ENCODE measurements at regions not wholly inside any gene's neighbourhood (a gene's known extent, or its start where the extent isn't known, plus 50 kb on each side); places are given as distances from the start of the nearest gene placed in this dataset.

DNA sequence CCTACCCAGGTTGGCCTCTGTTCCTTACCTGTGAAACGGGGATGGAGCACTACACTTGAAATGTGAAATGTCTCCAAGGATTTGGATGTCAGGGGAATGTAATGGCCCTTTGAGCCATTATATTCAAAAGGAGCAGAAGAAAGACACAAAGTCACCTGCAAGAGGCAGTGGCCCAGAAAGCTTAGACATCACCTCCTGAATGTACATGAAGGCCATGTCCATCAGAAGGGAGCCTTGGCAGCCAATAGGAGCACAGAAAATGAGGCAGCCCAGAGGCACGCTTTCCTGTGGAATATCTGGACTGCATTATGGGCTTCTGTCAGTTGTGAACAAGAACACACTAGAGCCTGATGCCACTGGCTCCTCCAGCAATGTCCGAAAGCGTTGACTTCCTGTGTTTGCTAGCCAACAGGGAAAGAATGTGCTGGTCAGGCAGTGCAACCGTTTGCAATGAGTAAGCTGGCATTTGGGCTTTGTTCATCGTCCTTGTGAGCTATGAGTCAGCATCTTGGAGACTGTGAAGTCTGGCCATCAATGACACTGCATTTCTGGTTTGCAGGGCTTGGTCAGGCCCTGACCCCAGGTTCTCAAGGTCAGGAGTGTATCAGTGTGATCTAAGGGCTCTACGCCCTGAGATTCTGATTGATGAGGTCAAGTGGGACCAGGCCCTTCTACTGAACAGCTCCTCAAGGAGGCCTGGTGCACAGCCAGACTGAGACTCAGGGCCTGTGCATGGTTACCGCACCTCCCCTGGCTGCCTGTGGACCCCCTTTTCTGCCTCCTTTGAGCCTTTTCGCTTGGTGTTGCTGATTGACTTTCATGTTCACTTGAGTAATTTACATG, 222.4 kb downstream of the RPS24 start:
- Mint-ChIP-seq H3K4me3 (no peak overlapping the region), H3K9me3 (no peaks in the 10 kb centered on the region), H3K4me1 (peaks cover 2% of the 10 kb centered on the region), H3K36me3 (no peaks in the 10 kb centered on the region), H3K27ac (no peak overlapping the region), H3K27me3 (peaks cover 17% of the 10 kb centered on the region)
- no peak for ATAC-seq (ENCODE audit: low read depth)
- DNase-seq = no peak
- POLR2A ChIA-PET = no interaction called here

DNA sequence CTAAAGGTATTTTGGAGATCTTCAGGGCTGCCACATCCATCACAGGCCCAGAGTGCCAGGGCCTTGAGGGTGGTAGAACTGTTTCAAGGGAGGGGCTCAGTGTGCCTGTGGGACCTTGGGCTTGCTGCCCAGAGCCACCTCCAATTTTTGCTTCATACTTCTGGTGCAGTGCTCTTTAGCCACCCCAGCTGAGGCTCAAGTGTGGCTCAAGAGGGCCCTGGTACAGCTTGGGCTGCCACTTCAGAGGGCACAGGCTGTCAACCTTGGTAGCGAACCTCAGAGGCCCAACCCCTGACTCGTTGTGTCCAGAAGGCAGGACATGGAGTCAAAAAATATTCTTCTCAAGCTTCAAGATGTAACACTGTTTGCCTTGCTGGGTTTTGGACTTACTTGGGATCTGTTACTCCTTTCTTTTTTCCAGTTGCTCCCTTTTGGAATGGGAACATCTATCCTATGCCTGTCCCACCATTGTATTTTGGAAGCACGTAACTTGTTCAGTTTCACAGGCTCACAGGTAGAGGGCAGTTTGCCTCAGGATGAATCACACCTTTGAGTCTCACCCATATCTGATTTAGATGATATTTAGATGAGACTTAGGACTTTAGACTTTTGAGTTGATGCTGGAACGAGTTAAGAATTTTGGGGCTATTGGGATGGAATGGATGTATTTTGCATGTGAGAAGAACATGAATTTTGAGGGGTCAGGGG, 224.8 kb downstream of the RPS24 start:
- Mint-ChIP-seq H3K27me3 (peaks cover 14% of the 10 kb centered on the region), H3K4me3 (no peak overlapping the region), H3K27ac (no peak overlapping the region), H3K9me3 (no peaks in the 10 kb centered on the region), H3K4me1 (no peaks in the 10 kb centered on the region), H3K36me3 (no peaks in the 10 kb centered on the region)
- DNase-seq (no peak), ATAC-seq (ENCODE audit: low read depth) (no peak)
- POLR2A ChIA-PET = no interaction called here

GRCh38 chr10:78259391-78259790, 225.7 kb downstream of the RPS24 start:
- H3K27ac Mint-ChIP-seq = no peak overlapping the region
- no peaks in the 10 kb centered on the region for H3K36me3 Mint-ChIP-seq
- no peaks in the 10 kb centered on the region for H3K4me1 Mint-ChIP-seq
- POLR2A ChIA-PET = no interaction called here
- peaks cover 13% of the 10 kb centered on the region for H3K27me3 Mint-ChIP-seq
- H3K4me3 Mint-ChIP-seq = no peak overlapping the region
- ATAC-seq (ENCODE audit: low read depth) = no peak
- H3K9me3 Mint-ChIP-seq = no peaks in the 10 kb centered on the region
- DNase-seq = no peak

GRCh38 chr10:78260141-78260540, 226.5 kb downstream of the RPS24 start:
- Mint-ChIP-seq H3K27ac (no peak overlapping the region), H3K4me1 (no peaks in the 10 kb centered on the region), H3K4me3 (no peak overlapping the region), H3K27me3 (peaks cover 11% of the 10 kb centered on the region), H3K9me3 (no peaks in the 10 kb centered on the region), H3K36me3 (no peaks in the 10 kb centered on the region)
- POLR2A ChIA-PET = no interaction called here
- DNase-seq = no peak
- ATAC-seq (ENCODE audit: low read depth) = no peak

- ATAC-seq (ENCODE audit: low read depth) (no peak), DNase-seq (no peak)
- H3K9me3 Mint-ChIP-seq = no peaks in the 10 kb centered on the region
- no peaks in the 10 kb centered on the region for H3K4me1 Mint-ChIP-seq
- no peaks in the 10 kb centered on the region for H3K36me3 Mint-ChIP-seq
- no peak overlapping the region for H3K4me3 Mint-ChIP-seq
- H3K27ac Mint-ChIP-seq = no peak overlapping the region
- H3K27me3 Mint-ChIP-seq = peaks cover 7% of the 10 kb centered on the region
- POLR2A ChIA-PET = no interaction called here
Measured at GRCh38 chr10:78260680-78261079, 227.0 kb downstream of the RPS24 start.

DNA sequence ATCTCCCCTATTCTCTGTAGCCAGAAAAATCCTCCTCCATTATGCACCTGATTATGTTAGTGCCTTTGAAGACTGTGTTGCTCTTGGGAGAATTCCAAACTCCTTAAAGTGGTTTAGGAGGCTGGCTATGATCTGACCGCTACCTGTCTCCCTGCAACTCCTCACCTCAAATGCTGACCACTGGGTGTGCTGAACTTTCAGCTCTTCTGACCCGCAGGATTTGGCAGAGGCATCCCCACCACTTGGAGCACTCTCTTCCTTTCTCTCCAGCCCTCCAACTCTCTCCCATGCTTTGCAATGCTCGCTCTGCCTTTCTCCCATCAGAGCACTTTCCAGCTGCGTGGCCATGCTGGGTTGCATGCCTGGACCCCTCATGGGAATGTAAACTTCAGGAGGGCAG, 227.6 kb downstream of the RPS24 start:
- no peak overlapping the region for H3K4me3 Mint-ChIP-seq
- H3K27ac Mint-ChIP-seq = no peak overlapping the region
- POLR2A ChIA-PET = no interaction called here
- DNase-seq (no peak), ATAC-seq (ENCODE audit: low read depth) (no peak)
- no peaks in the 10 kb centered on the region for H3K4me1 Mint-ChIP-seq
- no peaks in the 10 kb centered on the region for H3K36me3 Mint-ChIP-seq
- no peaks in the 10 kb centered on the region for H3K9me3 Mint-ChIP-seq
- H3K27me3 Mint-ChIP-seq = peaks cover 7% of the 10 kb centered on the region

- ATAC-seq (ENCODE audit: low read depth) = no peak
- H3K4me1 Mint-ChIP-seq = no peaks in the 10 kb centered on the region
- POLR2A ChIA-PET = no interaction called here
- H3K27me3 Mint-ChIP-seq = peaks cover 3% of the 10 kb centered on the region
- H3K4me3 Mint-ChIP-seq = no peak overlapping the region
- DNase-seq = no peak
- no peaks in the 10 kb centered on the region for H3K36me3 Mint-ChIP-seq
- no peaks in the 10 kb centered on the region for H3K9me3 Mint-ChIP-seq
- H3K27ac Mint-ChIP-seq = no peak overlapping the region
Measured at GRCh38 chr10:78262860-78263259, 229.2 kb downstream of the RPS24 start.

- POLR2A ChIA-PET = no interaction called here
Measured at GRCh38 chr10:78263521-78263988, 229.9 kb downstream of the RPS24 start.

DNA sequence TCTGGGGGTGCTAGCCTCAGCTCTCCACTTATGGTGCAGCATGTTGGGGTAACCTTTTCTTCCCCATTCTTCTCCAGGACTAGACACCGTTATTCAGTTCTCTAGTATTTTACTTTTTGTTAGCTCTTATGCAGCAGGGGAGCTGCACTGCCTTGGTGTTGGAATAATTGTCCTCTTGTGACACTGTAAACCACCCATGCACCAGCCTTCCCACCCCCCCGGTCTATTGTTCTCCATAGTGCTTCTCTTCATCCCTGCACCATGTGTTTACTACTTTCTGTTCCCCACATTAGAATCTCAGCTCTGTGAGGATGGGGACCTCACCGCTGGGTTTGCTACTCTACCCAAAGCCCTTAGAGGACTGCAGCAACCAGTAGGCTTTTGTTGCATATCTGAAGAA, 230.7 kb downstream of the RPS24 start:
- H3K4me1 Mint-ChIP-seq = no peaks in the 10 kb centered on the region
- POLR2A ChIA-PET = no interaction called here
- no peaks in the 10 kb centered on the region for H3K36me3 Mint-ChIP-seq
- no peak for DNase-seq
- peaks cover 1% of the 10 kb centered on the region for H3K9me3 Mint-ChIP-seq
- no peak overlapping the region for H3K27ac Mint-ChIP-seq
- no peak overlapping the region for H3K4me3 Mint-ChIP-seq
- H3K27me3 Mint-ChIP-seq = peaks cover 2% of the 10 kb centered on the region
- ATAC-seq (ENCODE audit: low read depth) = no peak

More at GRCh38 chr10:78263521-78263988, 229.9 kb downstream of the RPS24 start:
- Mint-ChIP-seq H3K9me3 (peaks cover 1% of the 10 kb centered on the region), H3K27ac (no peak overlapping the region), H3K4me3 (no peak overlapping the region), H3K27me3 (peaks cover 2% of the 10 kb centered on the region), H3K36me3 (no peaks in the 10 kb centered on the region), H3K4me1 (no peaks in the 10 kb centered on the region)
- ATAC-seq (ENCODE audit: low read depth) = no peak
- no peak for DNase-seq

GRCh38 chr10:78266741-78267469, 233.2 kb downstream of the RPS24 start:
- H3K4me3 Mint-ChIP-seq = no peak overlapping the region
- POLR2A ChIA-PET = no interaction called here
- H3K27me3 Mint-ChIP-seq = no peaks in the 10 kb centered on the region
- H3K4me1 Mint-ChIP-seq = no peaks in the 10 kb centered on the region
- H3K9me3 Mint-ChIP-seq = peaks cover 1% of the 10 kb centered on the region
- H3K27ac Mint-ChIP-seq = no peak overlapping the region
- DNase-seq = no peak
- no peaks in the 10 kb centered on the region for H3K36me3 Mint-ChIP-seq
- no peak for ATAC-seq (ENCODE audit: low read depth)

DNA sequence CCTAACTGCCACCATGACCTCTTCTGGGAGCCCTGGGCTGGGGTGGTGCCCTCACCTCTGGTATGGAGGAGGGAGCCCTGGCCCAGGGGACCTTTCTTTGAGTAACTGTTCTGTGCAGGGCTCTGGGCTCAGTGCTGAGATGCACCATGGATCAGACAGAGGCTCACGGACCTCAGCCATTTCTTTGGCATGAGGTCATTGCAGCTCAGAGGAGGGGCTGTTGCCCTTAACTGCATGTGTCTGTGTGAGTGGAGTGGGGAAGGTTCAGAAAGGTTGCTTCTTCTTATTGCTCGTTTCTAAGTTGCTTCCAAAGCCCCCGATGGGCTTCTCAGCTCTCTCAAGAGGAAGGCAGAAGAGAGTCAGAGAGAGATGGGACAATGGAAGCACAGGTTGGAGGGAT, 233.9 kb downstream of the RPS24 start:
- no peak overlapping the region for H3K4me3 Mint-ChIP-seq
- DNase-seq (no peak), ATAC-seq (ENCODE audit: low read depth) (no peak)
- H3K9me3 Mint-ChIP-seq = peaks cover 1% of the 10 kb centered on the region
- no peaks in the 10 kb centered on the region for H3K4me1 Mint-ChIP-seq
- no peak overlapping the region for H3K27ac Mint-ChIP-seq
- H3K27me3 Mint-ChIP-seq = no peaks in the 10 kb centered on the region
- POLR2A ChIA-PET = no interaction called here
- no peaks in the 10 kb centered on the region for H3K36me3 Mint-ChIP-seq

- Mint-ChIP-seq H3K9me3 (peaks cover 1% of the 10 kb centered on the region), H3K27me3 (peaks cover 2% of the 10 kb centered on the region), H3K36me3 (no peaks in the 10 kb centered on the region), H3K4me1 (no peaks in the 10 kb centered on the region), H3K4me3 (no peak overlapping the region), H3K27ac (no peak overlapping the region)
- no peak for DNase-seq
- ATAC-seq (ENCODE audit: low read depth) = no peak
- POLR2A ChIA-PET = no interaction called here
Measured at GRCh38 chr10:78269060-78269459, 235.4 kb downstream of the RPS24 start.

DNA sequence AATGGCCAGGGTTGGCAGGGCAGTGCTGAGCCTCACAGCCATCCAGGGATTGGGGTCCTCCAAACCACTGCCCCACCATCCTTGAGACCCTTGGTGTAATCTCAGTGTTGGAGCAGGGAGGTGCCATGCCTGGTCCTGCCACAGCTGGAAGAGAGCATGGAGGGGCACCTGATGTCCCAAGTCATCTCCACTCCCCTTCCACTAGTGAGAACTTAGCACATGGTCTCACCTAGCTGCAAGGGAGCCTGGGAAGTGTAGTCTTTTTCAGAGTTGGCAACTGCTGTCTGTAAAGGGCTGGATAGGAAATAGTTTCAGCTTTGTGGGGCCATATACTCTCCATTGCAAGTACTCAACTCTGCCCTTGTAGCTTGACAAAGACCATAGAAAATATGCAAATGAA, 238.7 kb downstream of the RPS24 start:
- no peak overlapping the region for H3K27ac Mint-ChIP-seq
- POLR2A ChIA-PET = no interaction called here
- H3K27me3 Mint-ChIP-seq = peaks cover 12% of the 10 kb centered on the region
- DNase-seq (no peak), ATAC-seq (ENCODE audit: low read depth) (no peak)
- H3K4me3 Mint-ChIP-seq = no peak overlapping the region
- H3K9me3 Mint-ChIP-seq = peaks cover 1% of the 10 kb centered on the region
- peaks cover 3% of the 10 kb centered on the region for H3K4me1 Mint-ChIP-seq
- no peaks in the 10 kb centered on the region for H3K36me3 Mint-ChIP-seq

DNA sequence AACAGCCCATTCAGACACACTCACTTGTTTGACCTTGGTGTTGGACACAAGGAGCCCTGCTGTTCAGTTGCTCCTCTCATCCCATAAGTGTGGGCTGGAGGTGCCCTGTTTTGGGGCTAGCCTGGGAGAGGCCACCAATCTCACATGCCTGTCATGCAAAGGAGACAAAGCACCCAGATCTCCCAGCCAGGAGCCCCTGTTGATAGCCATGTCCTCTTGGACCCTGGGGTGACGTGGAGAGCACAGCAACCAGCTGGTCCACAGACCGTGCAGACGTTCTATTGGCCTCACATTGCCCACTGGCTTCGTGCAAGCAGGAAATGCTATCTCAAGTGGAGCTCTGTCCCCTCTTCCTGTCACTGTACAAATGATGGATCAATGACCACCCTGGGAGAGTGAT, 240.8 kb downstream of the RPS24 start:
- peaks cover 3% of the 10 kb centered on the region for H3K4me1 Mint-ChIP-seq
- no peaks in the 10 kb centered on the region for H3K36me3 Mint-ChIP-seq
- POLR2A ChIA-PET = no interaction called here
- H3K9me3 Mint-ChIP-seq = no peaks in the 10 kb centered on the region
- H3K27ac Mint-ChIP-seq = no peak overlapping the region
- DNase-seq (no peak), ATAC-seq (ENCODE audit: low read depth) (no peak)
- peaks cover 14% of the 10 kb centered on the region for H3K27me3 Mint-ChIP-seq
- no peak overlapping the region for H3K4me3 Mint-ChIP-seq
